ENCODE measurements at regions not wholly inside any gene's neighbourhood (a gene's known extent, or its start where the extent isn't known, plus 50 kb on each side); places are given as distances from the start of the nearest gene placed in this dataset.

DNA sequence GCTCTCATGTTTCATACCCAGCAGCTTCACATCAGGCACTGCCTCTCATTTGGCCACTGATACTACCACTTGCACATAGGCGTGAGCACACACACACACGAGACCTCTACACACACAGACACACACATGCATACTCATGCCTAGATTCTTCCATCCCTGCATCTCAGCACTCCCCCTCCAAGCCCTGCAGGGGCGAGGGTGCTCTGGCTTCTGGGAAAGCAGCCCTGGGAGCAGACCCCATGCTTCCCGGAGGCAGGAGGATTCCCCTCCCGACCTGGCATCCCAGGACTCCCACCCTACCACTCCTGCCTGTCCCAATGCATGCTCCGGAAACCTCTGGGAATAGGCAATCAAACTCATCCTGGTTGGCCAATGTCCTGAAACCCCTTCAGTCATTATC, 89.1 kb upstream of the SMNDC1 start:
- H3K4me2 ChIP-seq (ENCODE audit: control insufficient read depth, extremely low read depth, insufficient read depth, low read depth, low read length), result no peak overlapping the region
- no peak overlapping the region for H3K27ac ChIP-seq (ENCODE audit: control insufficient read depth, insufficient read depth, low read length)
- peaks cover 21% of the 10 kb centered on the region for H3K4me1 ChIP-seq (ENCODE audit: control insufficient read depth, extremely low read depth, insufficient read depth, low read length)
- TF ChIP-seq EZH2 (IDR thresholded peaks at IDR 0.05; ENCODE audit: low read length), result no peak
- no peak for TF ChIP-seq CTCF (optimal IDR thresholded peaks at IDR 0.05 in 1 of 3, IDR thresholded peaks at IDR 0.05 in 1 of 3, conservative IDR thresholded peaks at IDR 0.05 in 1 of 3; ENCODE audit: extremely low read depth in 1 of 3, insufficient read depth in 2 of 3, low read length in 3 of 3)
- no peaks in the 10 kb centered on the region for H3K9me3 ChIP-seq (ENCODE audit: control insufficient read depth, low read depth, low read length)
- dilution Hi-C loops (cut with MboI; ENCODE audit: extremely low pct_ligation_motif_present, low sequenced_read_pairs), result no loop called here
- no peaks in the 10 kb centered on the region for H4K20me1 ChIP-seq (ENCODE audit: control insufficient read depth, extremely low read depth, insufficient read depth, low read length)
- H3K79me2 ChIP-seq (ENCODE audit: control insufficient read depth, insufficient read depth, low read length), result no peaks in the 10 kb centered on the region
- H3K27me3 ChIP-seq (ENCODE audit: control insufficient read depth, extremely low read depth, insufficient read depth, low read length), result no peaks in the 10 kb centered on the region
- FAIRE-seq, result no peak
- H3K9ac ChIP-seq (ENCODE audit: control insufficient read depth, extremely low read depth, insufficient read depth, low read length), result no peak overlapping the region
- H2AFZ ChIP-seq (ENCODE audit: control insufficient read depth, low read length), result no peak overlapping the region
- H3K4me3 ChIP-seq (ENCODE audit: control insufficient read depth in 2 of 3, extremely low read depth in 1 of 3, insufficient read depth in 2 of 3, low read depth in 1 of 3, low read length in 3 of 3), result no peak overlapping the region
- DNase-seq (ENCODE audit: low read depth, low spot score), result no peak
- H3K9me1 ChIP-seq (ENCODE audit: control insufficient read depth, extremely low read depth, insufficient read depth, low read length), result no peaks in the 10 kb centered on the region
- H3K36me3 ChIP-seq (ENCODE audit: control insufficient read depth in 2 of 2, extremely low read depth in 1 of 2, insufficient read depth in 2 of 2, low read length in 2 of 2), result no peaks in the 10 kb centered on the region

DNA sequence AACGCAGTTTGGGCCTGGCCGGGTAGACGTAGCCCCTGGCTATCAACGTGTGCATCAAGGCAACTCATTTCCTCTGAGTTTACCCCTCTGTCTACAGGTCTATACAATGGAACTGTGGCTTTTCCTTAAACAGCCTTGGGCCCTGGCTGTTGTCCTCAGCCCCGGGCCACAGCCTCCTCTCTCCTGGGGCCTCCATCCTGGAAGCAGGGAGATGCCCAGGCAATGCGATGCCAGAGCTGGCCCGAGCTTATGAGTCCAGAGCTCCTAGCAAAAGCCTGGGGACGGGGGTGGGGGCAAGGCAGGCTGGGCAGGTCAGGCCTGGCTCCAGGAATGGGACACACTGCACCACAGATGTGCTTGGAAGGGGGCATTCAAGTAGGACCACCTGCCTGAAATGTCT, 89.6 kb upstream of the SMNDC1 start:
- Histone ChIP-seq H3K79me2 (ENCODE audit: control insufficient read depth, insufficient read depth, low read length) (no peaks in the 10 kb centered on the region), H3K9me1 (ENCODE audit: control insufficient read depth, extremely low read depth, insufficient read depth, low read length) (no peaks in the 10 kb centered on the region), H3K4me2 (ENCODE audit: control insufficient read depth, extremely low read depth, insufficient read depth, low read depth, low read length) (no peak overlapping the region), H4K20me1 (ENCODE audit: control insufficient read depth, extremely low read depth, insufficient read depth, low read length) (no peaks in the 10 kb centered on the region), H3K36me3 (ENCODE audit: control insufficient read depth in 2 of 2, extremely low read depth in 1 of 2, insufficient read depth in 2 of 2, low read length in 2 of 2) (no peaks in the 10 kb centered on the region), H3K9ac (ENCODE audit: control insufficient read depth, extremely low read depth, insufficient read depth, low read length) (no peak overlapping the region), H3K4me1 (ENCODE audit: control insufficient read depth, extremely low read depth, insufficient read depth, low read length) (peaks cover 25% of the 10 kb centered on the region), H3K27ac (ENCODE audit: control insufficient read depth, insufficient read depth, low read length) (no peak overlapping the region), H2AFZ (ENCODE audit: control insufficient read depth, low read length) (no peak overlapping the region), H3K9me3 (ENCODE audit: control insufficient read depth, low read depth, low read length) (no peaks in the 10 kb centered on the region), H3K27me3 (ENCODE audit: control insufficient read depth, extremely low read depth, insufficient read depth, low read length) (no peaks in the 10 kb centered on the region), H3K4me3 (ENCODE audit: control insufficient read depth in 2 of 3, extremely low read depth in 1 of 3, insufficient read depth in 2 of 3, low read depth in 1 of 3, low read length in 3 of 3) (no peak overlapping the region)
- no peak for FAIRE-seq
- no peak for DNase-seq (ENCODE audit: low read depth, low spot score)
- TF ChIP-seq EZH2 (IDR thresholded peaks at IDR 0.05; ENCODE audit: low read length) (no peak), CTCF (optimal IDR thresholded peaks at IDR 0.05 in 1 of 3, IDR thresholded peaks at IDR 0.05 in 1 of 3, conservative IDR thresholded peaks at IDR 0.05 in 1 of 3; ENCODE audit: extremely low read depth in 1 of 3, insufficient read depth in 2 of 3, low read length in 3 of 3) (no peak)
- dilution Hi-C loops (cut with MboI; ENCODE audit: extremely low pct_ligation_motif_present, low sequenced_read_pairs), result no loop called here

Data from keratinocyte (primary cell).